Chondrocyte (in vitro differentiated cells): ENCODE measurements at regions not wholly inside any gene's neighbourhood (a gene's known extent, or its start where the extent isn't known, plus 50 kb on each side); places are given as distances from the start of the nearest gene placed in this dataset.

ENCODE experiments used
- DNase-seq: peaks from one replicate; pipeline ENCODE4 v3.0.0; 2021; ENCODE audit warnings: mixed read lengths, low spot score
- H3K27ac Mint-ChIP-seq: one replicate; pipeline ENCODE4 v1.8.0; 2021; ENCODE audit warnings: mild to moderate bottlenecking, moderate library complexity, mixed read lengths; ENCODE audit not compliant: unreplicated experiment
- H3K27me3 Mint-ChIP-seq: 2 replicates; pipeline ENCODE4 v1.8.0; 2021; ENCODE audit warnings: low read depth, mixed read lengths
- H3K36me3 Mint-ChIP-seq: 2 replicates; pipeline ENCODE4 v1.8.0; 2021; ENCODE audit warnings: low read depth, mixed read lengths
- H3K4me1 Mint-ChIP-seq: 2 replicates; pipeline ENCODE4 v1.8.0; 2021; ENCODE audit warnings: low read depth, mild to moderate bottlenecking, mixed read lengths
- H3K4me3 Mint-ChIP-seq: one replicate; pipeline ENCODE4 v1.8.0; 2021; ENCODE audit warnings: mild to moderate bottlenecking, moderate library complexity, mixed read lengths; ENCODE audit not compliant: unreplicated experiment
- H3K9me3 Mint-ChIP-seq: 2 replicates; pipeline ENCODE4 v1.8.0; 2021; ENCODE audit warnings: low read depth, mixed read lengths
- TF ChIP-seq, protein P1 (sequence below): fragments of 200-600 bp; sonication (generic); IDR thresholded peaks from 2 replicates; pipeline ENCODE4 v1.5.0; 2021; ENCODE audit warnings: antibody characterized with exemption, mild to moderate bottlenecking, moderate library complexity

- peaks cover 7% of the 10 kb centered on the region for H3K27me3 Mint-ChIP-seq
- no peaks in the 10 kb centered on the region for H3K4me1 Mint-ChIP-seq
These were observed 249.1 kb downstream of the OTOL1 start for GRCh38 chr3:161745741-161746140.

GRCh38 chr3:161748049-161748448 is 251.4 kb downstream of the OTOL1 start:
- Mint-ChIP-seq H3K9me3 (peaks cover 2% of the 10 kb centered on the region), H3K27me3 (peaks cover 2% of the 10 kb centered on the region), H3K27ac (no peak overlapping the region), H3K4me1 (no peaks in the 10 kb centered on the region), H3K4me3 (no peak overlapping the region), H3K36me3 (no peaks in the 10 kb centered on the region)
- TF ChIP-seq, protein P1, sequence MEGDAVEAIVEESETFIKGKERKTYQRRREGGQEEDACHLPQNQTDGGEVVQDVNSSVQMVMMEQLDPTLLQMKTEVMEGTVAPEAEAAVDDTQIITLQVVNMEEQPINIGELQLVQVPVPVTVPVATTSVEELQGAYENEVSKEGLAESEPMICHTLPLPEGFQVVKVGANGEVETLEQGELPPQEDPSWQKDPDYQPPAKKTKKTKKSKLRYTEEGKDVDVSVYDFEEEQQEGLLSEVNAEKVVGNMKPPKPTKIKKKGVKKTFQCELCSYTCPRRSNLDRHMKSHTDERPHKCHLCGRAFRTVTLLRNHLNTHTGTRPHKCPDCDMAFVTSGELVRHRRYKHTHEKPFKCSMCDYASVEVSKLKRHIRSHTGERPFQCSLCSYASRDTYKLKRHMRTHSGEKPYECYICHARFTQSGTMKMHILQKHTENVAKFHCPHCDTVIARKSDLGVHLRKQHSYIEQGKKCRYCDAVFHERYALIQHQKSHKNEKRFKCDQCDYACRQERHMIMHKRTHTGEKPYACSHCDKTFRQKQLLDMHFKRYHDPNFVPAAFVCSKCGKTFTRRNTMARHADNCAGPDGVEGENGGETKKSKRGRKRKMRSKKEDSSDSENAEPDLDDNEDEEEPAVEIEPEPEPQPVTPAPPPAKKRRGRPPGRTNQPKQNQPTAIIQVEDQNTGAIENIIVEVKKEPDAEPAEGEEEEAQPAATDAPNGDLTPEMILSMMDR = no peak
- DNase-seq = no peak

More at GRCh38 chr3:161745741-161746140, 249.1 kb downstream of the OTOL1 start:
- H3K36me3 Mint-ChIP-seq = no peaks in the 10 kb centered on the region
- no peak overlapping the region for H3K4me3 Mint-ChIP-seq
- TF ChIP-seq, protein P1 = no peak
- peaks cover 2% of the 10 kb centered on the region for H3K9me3 Mint-ChIP-seq
- no peak for DNase-seq
- H3K27ac Mint-ChIP-seq = no peak overlapping the region

DNA sequence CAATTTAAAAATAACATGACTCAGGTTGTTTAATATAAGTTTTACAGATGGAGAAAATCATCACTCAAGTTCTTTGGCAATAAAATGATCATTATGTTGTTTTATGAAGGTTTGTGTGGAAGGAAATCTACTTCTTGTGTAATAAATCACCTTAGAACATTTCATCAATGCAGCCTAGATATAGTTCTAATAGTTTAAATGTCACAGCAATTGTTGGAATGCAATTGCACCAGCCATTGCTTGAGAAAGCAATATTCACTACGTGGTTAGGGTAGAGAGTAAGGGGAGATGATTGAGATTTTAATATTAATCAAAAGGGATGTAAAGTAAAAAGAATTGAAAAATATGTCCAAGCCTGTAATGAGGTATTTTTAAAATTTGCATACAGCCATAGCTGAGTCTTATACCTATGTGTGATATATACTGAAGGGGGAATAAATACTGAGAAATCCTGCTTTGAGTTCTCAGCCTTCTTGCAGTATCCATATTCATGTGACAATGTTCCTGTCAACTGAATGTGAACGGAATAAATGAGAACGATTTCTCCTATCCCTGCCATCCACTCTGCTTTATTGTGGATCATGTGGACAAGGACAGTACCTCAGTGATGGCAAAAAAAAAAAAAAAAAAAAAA is 257.9 kb downstream of the OTOL1 start:
- Mint-ChIP-seq H3K9me3 (peaks cover 2% of the 10 kb centered on the region), H3K27ac (no peak overlapping the region), H3K27me3 (peaks cover 12% of the 10 kb centered on the region), H3K4me3 (no peak overlapping the region), H3K36me3 (no peaks in the 10 kb centered on the region), H3K4me1 (no peaks in the 10 kb centered on the region)
- TF ChIP-seq, protein P1 = no peak
- DNase-seq = no peak

GRCh38 chr3:161759444-161759843 is 262.8 kb downstream of the OTOL1 start:
- Mint-ChIP-seq H3K4me1 (no peaks in the 10 kb centered on the region), H3K36me3 (no peaks in the 10 kb centered on the region), H3K27ac (no peak overlapping the region), H3K4me3 (no peak overlapping the region), H3K27me3 (peaks cover 8% of the 10 kb centered on the region), H3K9me3 (peaks cover 4% of the 10 kb centered on the region)
- no peak for DNase-seq
- TF ChIP-seq, protein P1 = no peak

DNA sequence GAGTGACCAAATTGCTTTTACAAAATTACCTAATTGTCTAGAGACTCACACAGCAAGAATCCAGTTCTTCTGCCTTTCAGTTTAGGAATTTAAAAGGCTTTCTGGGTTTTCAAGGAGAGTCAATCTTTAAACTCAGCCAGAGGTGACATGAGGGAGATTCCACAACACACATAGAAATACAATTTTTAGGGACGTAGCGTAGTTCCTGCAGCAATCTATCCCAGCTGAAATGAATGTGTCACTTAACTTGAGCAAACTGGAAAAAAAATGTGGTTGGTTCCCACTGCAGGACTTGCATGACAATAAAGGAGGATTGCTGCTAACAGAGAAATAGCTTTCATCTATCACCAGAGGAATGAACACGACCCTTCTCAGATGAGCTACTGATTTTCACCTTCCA is 269.7 kb downstream of the OTOL1 start:
- no peak overlapping the region for H3K4me3 Mint-ChIP-seq
- no peak for DNase-seq
- H3K27ac Mint-ChIP-seq = no peak overlapping the region
- H3K9me3 Mint-ChIP-seq = no peaks in the 10 kb centered on the region
- TF ChIP-seq, protein P1 = no peak
- H3K4me1 Mint-ChIP-seq = no peaks in the 10 kb centered on the region
- H3K36me3 Mint-ChIP-seq = no peaks in the 10 kb centered on the region
- peaks cover 2% of the 10 kb centered on the region for H3K27me3 Mint-ChIP-seq
